Inferior parietal cortex (tissue), 1 donor: ENCODE measurements at regions not wholly inside any gene's neighbourhood (a gene's known extent, or its start where the extent isn't known, plus 50 kb on each side); places are given as distances from the start of the nearest gene placed in this dataset.
A peak's percentile ranks its signal among the peaks of the same experiment; 100 is the strongest.

ENCODE experiments used
- DNase-seq: peaks from one replicate; pipeline ENCODE4 v3.0.0-alpha.2; 2016; ENCODE audit errors: extremely low spot score

DNA sequence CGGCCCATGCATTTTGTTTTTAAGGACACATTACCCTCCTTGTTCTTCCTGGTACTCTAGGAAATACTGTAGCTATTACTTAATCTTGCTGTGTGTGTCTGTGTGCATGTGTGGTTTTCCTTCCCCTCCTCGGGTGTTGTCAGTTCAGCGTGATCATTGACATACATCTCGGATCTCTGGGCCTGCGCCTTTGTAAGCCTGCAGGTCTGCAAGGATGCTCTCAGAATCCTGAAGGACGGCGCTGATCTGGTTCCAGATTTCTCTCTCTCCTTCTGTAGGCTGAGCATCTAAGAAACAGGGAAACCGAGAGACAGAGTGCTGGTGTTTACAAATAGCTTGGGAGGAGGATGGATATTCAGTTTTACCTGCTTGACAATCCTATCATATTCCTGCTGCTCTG lies 100.2 kb downstream of the CYRIA start:
- DNase-seq: no peak

DNA sequence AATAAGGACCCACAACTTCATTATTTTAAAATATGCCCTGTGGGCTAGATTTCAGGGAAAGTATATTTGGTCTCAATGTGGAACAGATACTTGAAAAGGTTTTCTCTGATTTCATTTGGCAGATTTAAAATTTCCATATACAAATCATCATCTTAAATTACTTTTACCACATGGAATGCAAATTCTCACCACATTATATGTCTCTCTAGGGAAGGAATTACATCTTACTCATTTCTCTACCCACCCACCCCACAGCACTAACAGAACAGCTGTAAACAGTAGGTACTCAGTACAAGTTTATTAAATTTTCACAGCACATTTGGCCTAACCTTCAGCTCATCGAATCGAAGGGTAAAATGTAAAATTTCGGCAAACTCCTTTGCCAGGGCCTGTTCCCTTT lies 104.0 kb downstream of the CYRIA start:
- no peak for DNase-seq

DNA sequence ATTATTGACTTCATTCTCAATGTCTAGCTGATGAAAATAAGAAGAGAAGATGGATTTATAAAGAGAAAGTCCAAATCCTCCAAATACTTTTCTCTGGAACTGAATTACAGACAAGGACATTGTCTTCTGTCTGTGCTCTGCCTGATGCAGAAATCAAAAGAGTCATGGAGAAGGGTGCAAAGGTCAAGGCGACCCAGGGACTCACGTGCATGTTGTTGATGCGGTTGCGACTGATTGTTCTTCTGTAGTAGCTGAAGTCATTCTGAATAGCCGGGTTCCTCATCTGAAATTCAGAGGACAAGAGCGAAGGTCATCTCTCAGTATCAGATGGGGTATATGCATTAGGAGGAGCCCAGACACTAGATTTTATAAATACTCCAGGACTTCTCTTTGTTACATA lies 104.4 kb downstream of the CYRIA start:
- no peak for DNase-seq

DNA sequence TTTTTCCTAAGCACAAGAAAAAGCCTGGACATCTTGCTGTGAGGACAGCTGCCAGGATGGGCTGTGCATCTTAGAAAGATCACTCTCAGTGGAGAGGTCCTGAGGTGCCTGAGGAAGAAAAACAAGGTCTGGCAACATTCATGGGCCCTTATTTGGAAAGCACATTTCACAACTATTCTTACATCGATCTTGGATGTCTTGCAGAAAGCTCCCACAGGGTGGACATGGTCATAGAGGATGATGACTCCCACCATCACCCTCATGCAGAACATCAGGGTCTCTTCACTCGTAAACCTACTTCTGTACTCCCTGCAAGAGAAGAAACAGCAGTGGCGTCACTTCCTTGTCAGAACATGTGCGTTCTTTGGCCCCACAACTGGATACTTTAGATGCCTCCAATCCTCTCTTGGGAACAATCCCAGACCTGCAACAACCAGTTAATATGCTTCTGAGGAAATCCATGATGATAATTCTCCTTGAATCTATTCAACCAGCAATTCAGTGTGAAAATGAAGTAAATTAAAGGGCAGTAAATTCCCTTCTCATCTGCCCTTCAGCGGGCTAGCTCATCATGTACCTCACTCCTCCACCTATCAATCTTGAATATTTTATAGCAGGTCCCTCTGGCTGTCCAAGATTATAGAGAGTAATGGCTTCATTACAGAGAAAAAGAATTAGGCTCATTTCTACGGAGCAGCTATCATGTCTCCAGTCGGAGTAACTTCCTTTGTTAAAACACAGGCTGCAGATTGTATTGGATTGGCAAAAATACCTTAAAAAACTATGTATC lies 106.2 kb downstream of the CYRIA start:
- DNase-seq: no peak

DNA sequence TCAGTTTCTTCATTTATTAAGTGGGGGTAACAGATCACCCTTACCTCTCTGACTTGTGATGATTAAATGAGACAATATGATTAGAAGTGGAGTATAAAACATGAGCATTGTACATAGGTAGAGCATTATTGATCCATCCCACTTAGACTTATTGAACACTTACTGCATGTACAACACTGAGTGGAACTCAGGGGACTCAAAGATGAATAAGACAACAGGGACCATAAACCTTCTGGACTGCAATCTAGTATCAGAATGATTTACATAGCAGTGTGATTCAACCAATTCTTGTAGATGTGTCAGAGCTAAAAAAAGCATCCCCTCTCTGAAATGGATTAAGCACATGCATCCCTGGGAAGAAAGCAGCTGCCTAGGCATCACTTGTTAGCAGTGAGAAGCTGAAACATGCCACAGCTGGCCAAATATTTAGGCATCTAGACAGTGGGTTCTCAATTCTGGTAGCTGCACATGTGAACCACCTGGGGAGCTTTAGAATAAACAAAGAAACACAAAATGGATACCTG lies 111.5 kb downstream of the CYRIA start:
- no peak for DNase-seq

DNA sequence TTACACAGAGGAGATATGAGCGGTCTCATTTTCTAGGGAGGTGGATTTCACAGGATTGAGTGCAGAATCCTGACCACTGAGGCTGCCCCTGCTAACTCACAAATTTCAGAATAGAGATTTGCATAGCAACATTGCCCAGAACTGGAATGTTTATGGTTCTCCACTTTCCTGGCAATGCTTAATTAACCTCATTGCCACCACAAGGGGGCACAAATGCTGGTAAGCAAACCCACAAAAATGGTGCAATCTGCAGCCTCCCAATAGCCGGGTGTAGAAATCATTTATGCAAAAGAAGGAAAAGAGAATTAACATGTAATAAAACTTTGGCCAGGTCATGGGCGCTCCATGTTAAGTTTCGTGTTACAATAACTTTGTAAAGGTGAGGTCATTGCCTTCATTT lies 112.4 kb downstream of the CYRIA start:
- DNase-seq: peak; percentile 78

DNA sequence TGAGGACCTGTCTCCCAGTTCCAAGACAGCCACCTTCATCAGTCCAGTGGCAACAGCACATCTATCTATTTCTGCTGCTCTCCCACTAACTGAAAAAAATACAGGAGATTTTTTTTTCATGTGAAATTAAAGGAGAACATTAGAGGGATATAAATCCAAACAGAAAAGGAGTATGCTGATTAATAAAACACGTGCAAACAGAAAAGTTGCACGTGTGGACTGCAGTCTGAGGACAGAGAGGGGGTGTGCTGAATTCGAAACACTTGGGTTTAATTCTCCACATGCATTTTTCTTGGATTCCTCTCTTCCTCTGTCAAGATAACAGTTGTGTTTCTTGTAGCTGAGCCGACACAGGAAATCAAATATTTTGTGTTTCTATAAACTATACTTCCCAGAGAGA lies 113.4 kb downstream of the CYRIA start:
- DNase-seq: no peak

DNA sequence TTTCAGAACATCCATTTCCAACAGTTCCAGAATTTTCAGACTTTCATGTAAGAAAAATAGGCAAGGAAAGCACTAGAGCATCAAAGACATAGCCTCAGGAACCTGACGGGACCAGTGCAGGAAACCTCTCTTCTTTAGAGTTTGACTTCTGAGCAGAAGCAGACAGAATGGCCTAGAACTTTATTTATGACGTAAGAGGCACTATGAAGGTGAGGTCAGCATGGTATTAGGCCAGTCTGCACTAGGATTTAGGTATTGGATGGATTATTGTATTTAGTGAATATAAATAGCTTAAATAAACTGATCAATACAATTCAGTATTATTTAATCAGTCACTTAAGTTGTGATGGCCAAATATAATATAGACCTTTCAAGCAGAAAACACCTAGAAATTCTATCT lies 117.6 kb downstream of the CYRIA start:
- DNase-seq: no peak

DNA sequence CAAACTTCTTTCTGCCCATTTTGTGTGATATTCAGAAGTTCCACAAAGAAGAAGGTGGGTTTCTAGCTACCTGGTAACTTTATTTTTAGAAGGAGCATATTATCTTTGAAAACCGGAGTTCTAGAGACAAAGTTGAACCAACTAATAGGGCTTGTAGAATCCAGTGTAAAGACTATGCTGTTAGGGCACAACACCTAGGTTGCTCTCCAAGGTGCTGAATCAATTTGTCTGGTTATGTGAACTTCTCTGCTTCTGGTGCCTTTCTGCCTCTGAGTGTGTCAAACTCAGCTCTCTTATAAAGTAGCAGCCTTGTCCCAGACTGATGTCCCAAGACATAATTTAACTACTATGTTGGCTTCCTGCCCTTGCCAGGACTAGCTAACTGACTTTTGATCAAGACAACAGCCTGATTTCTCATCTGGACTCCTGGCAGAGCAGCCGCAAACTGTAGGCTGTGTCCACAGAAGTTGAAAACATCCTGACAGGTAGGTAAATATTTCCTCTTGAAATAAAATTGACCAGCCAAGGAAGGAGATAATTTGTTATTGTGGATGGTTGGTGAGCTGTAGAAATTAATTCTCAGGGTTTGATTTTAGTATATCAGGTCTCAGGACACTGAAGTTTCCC lies 119.4 kb downstream of the CYRIA start:
- DNase-seq: peak; percentile 31

DNA sequence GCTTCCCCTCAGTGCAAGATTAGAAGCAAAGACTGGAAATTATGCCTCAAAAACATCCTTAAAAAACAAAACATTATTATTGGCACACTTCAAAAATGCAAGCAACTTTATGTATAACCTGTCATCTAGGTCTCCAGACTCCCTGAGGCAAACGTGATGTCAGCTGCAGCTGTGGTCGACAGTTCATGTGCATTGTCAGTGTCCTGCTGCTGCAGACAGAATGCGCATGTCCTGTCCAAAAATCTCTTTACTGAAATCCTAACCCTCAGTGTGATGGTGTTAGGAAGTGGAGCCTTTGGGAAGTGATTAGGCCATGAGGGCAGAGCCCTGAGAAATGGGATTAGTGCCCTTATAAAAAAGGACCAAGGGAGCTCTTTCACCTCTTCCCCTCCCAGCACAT lies 126.9 kb downstream of the CYRIA start:
- no peak for DNase-seq

DNA sequence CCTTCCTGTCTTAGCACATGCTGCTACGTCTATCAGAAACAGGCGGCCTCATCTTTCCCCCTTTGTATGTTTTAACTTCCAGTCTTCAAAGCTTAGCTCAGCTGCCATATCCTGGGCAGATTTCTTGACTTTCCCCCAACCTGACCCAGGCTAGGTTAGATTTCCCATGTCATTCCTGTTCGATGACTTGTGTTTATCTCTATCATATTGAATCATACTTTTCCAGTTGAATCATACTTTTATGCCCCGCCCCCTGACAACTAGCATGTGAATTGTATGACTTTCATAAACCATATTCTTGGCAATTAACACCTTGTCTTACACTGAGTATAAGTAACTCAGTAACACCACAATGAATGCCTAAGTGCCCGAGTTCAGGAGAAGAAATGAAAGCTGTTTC lies 128.3 kb downstream of the CYRIA start:
- no peak for DNase-seq

DNA sequence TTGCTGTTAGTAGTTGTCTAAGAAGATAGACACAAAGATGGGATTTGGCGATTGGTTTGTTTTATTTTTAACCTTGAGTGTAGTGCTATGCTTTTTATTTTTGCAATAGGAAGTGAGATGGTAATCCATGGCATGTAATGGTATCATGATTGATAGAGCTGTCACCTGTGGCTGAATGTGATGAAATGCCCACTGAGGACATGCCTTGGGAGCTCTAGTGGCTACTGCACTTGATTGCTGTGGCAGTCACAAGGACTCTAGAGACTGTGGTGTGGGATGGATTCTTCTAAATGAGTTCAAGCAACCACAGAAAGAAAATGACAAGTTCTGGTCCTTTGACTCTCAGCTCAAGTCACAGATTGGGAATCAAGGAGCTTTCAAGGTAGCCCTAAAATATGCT lies 139.4 kb downstream of the CYRIA start:
- DNase-seq: no peak

DNA sequence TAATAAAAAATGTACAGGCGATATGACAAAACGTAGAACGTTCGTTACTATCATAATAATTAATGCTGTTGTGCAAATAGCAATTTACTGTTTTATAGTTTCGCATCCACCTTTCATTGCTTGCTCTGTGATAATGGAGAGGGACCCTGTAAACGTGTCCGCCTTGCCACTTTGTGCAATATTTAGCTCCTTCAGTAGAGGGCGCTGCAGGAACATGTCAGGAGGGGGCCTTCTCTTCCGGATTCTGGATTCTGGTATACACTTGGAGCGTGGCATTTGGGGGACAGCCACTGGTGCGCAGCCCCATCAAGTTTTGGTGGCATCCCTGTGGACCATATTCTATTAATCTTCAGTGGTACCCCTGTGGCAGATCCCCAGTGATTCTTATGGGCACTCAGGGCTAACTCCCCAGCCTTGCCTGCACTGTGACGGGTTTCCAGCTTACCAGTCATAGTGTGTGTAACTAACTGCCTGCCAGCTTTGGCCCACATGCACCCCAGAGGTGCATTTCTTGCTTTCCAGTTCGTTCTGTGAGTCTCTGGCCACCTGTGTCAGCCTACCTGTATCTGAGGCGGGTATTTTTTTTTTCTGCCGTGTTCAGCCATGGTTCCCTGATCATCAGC lies 140.3 kb downstream of the CYRIA start:
- DNase-seq: no peak

DNA sequence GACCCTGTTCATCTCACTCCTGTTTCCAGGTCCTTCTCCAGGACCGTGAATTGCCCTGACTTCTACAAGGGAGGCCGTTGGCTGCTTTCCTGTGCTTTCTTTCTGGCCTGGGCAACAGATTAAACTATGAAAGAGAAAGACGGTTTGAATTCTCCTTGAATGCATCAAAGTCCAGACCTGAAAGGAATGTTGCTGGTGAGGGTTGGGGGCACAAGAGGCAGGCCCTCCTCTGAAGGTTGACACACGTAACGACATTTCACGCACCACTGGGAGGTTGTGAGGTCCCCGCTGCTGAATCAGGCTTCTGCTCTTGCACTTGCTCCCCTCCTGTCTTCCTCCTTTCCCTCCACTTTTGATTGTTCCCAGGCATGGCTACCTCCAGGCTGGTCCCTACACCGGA lies 141.9 kb downstream of the CYRIA start:
- DNase-seq: no peak

DNA sequence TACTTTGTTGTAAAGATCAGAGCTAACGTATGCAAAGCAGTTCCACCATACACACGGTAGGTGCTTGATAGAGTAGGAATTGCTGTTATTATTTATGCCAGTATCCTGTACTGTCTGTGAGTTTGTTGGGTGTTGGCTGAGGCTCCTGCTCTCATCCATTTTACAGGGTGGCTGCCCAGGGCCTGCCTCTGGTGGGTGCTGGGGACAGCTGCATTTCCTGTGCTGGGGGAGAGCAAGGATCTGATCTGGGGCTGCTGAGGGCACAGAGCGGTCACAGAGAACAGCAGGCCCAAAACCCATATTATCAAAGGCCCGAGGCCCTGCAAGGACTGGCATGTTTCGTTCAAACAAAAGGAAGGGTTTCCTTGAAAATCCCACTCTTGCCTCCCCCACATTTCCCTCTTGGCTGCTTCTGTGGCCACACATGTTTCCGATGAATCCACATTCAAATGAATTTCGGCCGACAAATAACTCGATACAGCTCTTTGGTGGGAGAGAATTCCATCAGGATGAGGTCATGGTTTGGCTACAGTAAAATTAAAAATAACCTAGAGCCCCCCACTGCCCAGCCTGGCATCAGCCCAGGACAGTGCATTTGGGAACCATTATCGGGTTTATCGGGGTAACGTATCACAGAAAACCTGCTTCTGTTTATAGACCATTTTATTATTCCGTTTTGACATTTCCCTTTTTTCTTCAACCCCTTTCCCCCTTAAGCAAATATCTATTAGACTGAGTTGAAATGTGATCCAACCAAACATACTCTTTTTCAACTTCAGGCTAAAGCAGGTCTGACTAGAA lies 143.4 kb downstream of the CYRIA start:
- DNase-seq: no peak

DNA sequence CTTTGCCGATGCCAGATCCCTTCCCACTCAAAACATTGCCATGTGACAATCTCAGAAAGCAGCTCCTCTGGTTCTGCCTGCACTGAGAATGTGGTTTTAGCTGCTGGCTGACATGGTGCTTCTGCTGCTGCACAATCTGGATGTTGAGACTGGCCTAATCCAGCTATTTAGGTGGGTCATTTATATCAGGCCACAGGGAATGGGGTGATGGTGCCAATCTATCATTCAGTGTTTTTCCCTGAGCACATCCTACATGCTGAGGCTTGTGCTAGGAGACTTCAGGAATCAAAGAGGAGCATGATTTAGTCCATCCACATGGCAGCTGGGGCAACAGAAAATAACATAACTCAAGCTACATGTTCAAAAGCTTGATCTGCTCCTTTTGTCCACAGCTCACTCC lies 144.7 kb downstream of the CYRIA start:
- DNase-seq: no peak

DNA sequence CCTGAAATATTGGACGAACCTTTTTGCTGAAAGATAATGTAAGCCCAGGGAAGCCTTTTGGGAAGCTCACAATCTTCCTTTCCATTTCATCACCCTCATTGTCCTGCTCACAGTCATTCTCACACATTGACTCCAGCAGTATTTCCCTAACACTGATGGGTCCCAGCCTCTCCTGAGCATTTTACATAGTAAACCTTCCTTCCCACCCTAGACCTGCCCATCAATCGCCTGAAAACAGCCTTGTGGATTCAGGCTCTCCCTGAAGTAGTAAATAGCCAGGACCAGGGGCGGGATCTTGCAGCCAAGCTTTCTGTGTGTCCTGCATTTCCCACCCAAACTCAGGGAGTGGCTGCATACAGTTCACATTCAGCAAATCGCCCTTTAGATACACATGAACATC lies 149.9 kb downstream of the CYRIA start:
- DNase-seq: no peak

DNA sequence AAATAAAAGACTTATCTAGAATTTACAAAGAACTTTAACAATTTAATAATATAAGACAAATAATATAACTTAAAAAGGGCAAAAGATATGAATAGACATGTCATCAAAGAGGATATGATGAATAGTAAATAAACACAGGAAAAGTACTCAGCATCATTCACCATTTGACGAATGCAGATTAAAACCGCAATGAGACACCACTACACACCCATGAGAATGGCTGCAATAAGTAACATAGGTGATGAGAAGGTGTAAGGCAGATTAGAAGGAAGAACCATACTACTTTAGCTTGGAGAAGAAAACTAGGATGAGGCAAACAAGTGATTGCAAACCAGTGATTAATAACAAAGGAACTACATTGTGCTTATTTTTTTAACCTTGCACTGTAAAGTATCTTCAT lies 152.0 kb downstream of the CYRIA start:
- DNase-seq: no peak

DNA sequence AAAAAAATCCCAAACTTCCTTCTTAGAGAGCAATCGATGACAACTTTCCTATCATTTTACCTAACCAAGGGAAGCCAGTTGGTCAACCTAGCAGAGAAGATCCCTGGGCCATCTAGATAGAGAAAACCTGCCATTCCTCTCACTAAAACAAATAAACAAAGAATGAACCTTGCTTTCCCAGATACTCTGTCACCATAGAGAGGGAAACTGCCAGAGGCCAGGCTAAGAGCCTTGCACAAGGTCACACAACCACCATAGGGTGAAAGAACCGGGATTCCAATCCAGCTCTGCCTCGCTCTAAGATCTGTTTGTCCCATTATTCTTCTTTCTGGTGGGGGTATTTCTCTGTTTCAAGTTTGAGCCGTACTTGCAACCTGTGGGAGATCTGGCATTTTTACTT lies 154.6 kb downstream of the CYRIA start:
- DNase-seq: no peak

DNA sequence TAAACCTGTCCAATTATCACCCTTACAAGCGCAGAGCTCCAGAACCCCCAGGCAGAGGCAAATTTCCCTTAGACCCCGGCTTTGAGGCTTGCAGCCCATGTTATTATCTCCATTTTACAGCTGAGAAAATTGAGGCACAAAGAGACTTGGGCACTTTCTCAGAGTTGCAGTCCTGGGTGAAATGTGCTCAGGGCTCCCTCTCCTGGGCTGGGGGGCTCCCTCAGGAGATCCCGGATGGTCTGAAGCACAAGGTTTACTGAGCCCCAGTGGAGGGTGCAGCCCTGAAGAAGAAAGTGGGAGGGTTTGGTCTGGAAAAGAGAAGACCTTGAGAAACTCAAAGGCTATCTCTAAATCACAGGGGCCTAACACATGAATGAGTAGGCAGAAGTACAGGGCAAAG lies 156.6 kb downstream of the CYRIA start:
- DNase-seq: no peak

DNA sequence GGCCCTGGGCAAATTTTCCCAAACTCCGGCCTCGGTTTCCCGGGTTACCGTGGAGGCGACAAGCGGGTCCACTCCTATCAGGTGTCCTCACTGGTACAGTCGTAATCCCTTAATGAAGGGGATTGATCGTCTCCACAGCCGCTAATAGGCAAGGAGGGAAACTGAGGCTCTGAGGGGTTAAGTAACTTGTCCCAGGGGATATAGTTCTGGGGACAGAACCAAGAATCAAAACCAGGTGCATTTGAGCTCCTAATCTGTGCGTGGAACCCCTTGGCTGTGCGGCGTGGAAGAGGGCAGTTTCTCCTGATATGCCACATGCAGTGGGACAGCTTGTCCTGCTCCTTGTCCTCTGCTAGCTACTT lies 157.2 kb downstream of the CYRIA start:
- no peak for DNase-seq
